Endothelial cell of umbilical vein (primary cell): ENCODE measurements at regions not wholly inside any gene's neighbourhood (a gene's known extent, or its start where the extent isn't known, plus 50 kb on each side); places are given as distances from the start of the nearest gene placed in this dataset.

Experiments used
- BruUV-seq: library from RNA; stranded (reverse); fragments of 400-500 nt; replicated peaks from 2 replicates; lab custom pipeline; 2021; lab: Mats Ljungman, UMichigan
- CTCF ChIA-PET: fragments of 300-600, 350-600 bp; sonication (Branson Sonifier 250); formaldehyde crosslinking; loops from one replicate; lab custom pipeline; 2021; ENCODE audit warnings: antibody characterized with exemption, inconsistent platforms; lab: Charles Lee
- POLR2A ChIA-PET: fragments of 300-600, 350-600 bp; sonication (Branson Sonifier 250); formaldehyde crosslinking; loops from one replicate; lab custom pipeline; 2021; ENCODE audit warnings: antibody characterized with exemption, inconsistent platforms; lab: Charles Lee
- DNase-seq: peaks from one replicate; pipeline ENCODE4 v3.0.0-alpha.2; 2011; ENCODE audit warnings: low read depth, low spot score
- FAIRE-seq: peaks from 2 replicates; lab custom pipeline; 2011; peaks lifted over from hg19 to GRCh38; lab: Jason Lieb, UNC
- H2AFZ ChIP-seq: 2 replicates; pipeline ENCODE4 v1.6.0; 2012; ENCODE audit warnings: low read depth, low read length, control low read depth, inconsistent platforms
- H3K27ac ChIP-seq: 2 replicates; pipeline ENCODE4 v1.5.1; 2011; ENCODE audit warnings: low read depth, mild to moderate bottlenecking, control low read depth, low read length, moderate library complexity; ENCODE audit not compliant: insufficient read depth
- H3K27me3 ChIP-seq, 2 experiments: 2 replicates each; pipeline versions ENCODE4 v1.6.0 to v1.6.1; 2011; ENCODE audit warnings: low read length in 2 of 2, mixed read lengths in 1 of 2; ENCODE audit not compliant: control insufficient read depth in 2 of 2, insufficient read depth in 2 of 2
- H3K36me3 ChIP-seq, 2 experiments: 2 replicates in 1 of 2; 3 replicates in 1 of 2; pipeline ENCODE4 v1.5.1; 2011; ENCODE audit warnings: low read length in 2 of 2, mild to moderate bottlenecking in 1 of 2, moderate library complexity in 1 of 2; ENCODE audit not compliant: control insufficient read depth in 2 of 2, insufficient read depth in 2 of 2; ENCODE audit errors: extremely low read depth in 1 of 2
- H3K4me1 ChIP-seq: 3 replicates; pipeline ENCODE4 v1.5.1; 2011; ENCODE audit warnings: mild to moderate bottlenecking, low read length; ENCODE audit not compliant: control insufficient read depth, insufficient read depth; ENCODE audit errors: extremely low read depth
- H3K4me2 ChIP-seq: 2 replicates; pipeline ENCODE4 v1.6.1; 2011; ENCODE audit warnings: low read length, control low read depth, mixed read lengths; ENCODE audit not compliant: insufficient read depth
- H3K4me3 ChIP-seq, 3 experiments: fragments of 200-600 bp in 1 of 3; sonication (generic), shearing (Covaris generic) in 1 of 3; replicated peaks in 1 of 3; 2 replicates each; pipeline ENCODE4 v1.5.1; 2011 to 2016; ENCODE audit warnings: control low read depth in 3 of 3, low read length in 3 of 3, mild to moderate bottlenecking in 2 of 3, inconsistent platforms in 1 of 3, low read depth in 1 of 3, moderate library complexity in 1 of 3; ENCODE audit not compliant: insufficient read depth in 1 of 3
- H3K79me2 ChIP-seq: 2 replicates; pipeline ENCODE4 v1.6.0; 2012; ENCODE audit warnings: low read length, inconsistent platforms; ENCODE audit not compliant: control insufficient read depth, insufficient read depth
- H3K9ac ChIP-seq: replicated peaks from 2 replicates; pipeline ENCODE3; 2011; ENCODE audit warnings: low read length, control low read depth; ENCODE audit not compliant: insufficient read depth; ENCODE audit errors: extremely low read depth
- H3K9me1 ChIP-seq: replicated peaks from 3 replicates; pipeline ENCODE4 v1.6.0; 2011; ENCODE audit warnings: mild to moderate bottlenecking, low read length; ENCODE audit not compliant: control insufficient read depth, insufficient read depth; ENCODE audit errors: extremely low read depth
- H3K9me3 ChIP-seq: replicated peaks from 2 replicates; pipeline ENCODE4 v1.5.1; 2012; ENCODE audit warnings: low read length, inconsistent platforms; ENCODE audit not compliant: control insufficient read depth, insufficient read depth
- H4K20me1 ChIP-seq: replicated peaks from 2 replicates; pipeline ENCODE3; 2011; ENCODE audit warnings: mild to moderate bottlenecking, low read length; ENCODE audit not compliant: control insufficient read depth, insufficient read depth; ENCODE audit errors: extremely low read depth
- EZH2 ChIP-seq: IDR thresholded peaks from 2 replicates; pipeline ENCODE4 v1.6.1; 2012; ENCODE audit warnings: borderline replicate concordance, low read depth, mild to moderate bottlenecking, moderate library complexity, low read length, inconsistent platforms; ENCODE audit not compliant: severe bottlenecking
- FOS ChIP-seq: IDR thresholded peaks from 2 replicates; pipeline ENCODE4 v1.6.1; 2011; ENCODE audit warnings: mild to moderate bottlenecking, low read length, moderate library complexity, borderline replicate concordance; ENCODE audit not compliant: insufficient read depth
- GATA2 ChIP-seq: IDR thresholded peaks from 2 replicates; pipeline ENCODE4 v1.7.0; 2011; ENCODE audit warnings: low read depth, mild to moderate bottlenecking, moderate library complexity, mixed read lengths, low read length; ENCODE audit not compliant: insufficient read length, insufficient read depth
- JUN ChIP-seq: IDR thresholded peaks from 2 replicates; pipeline ENCODE4 v1.6.1; 2011; ENCODE audit warnings: borderline replicate concordance, low read depth; ENCODE audit not compliant: insufficient read length, insufficient read depth
- MYC ChIP-seq: IDR thresholded peaks from one replicate; pipeline ENCODE4 v1.6.1; 2011; ENCODE audit warnings: mild to moderate bottlenecking, low read depth, low read length
- POLR2A ChIP-seq: IDR thresholded peaks from 2 replicates; pipeline ENCODE4 v1.6.1; 2012; ENCODE audit warnings: low read depth, mild to moderate bottlenecking, control low read depth, low read length
- POLR2AphosphoS5 ChIP-seq: IDR thresholded peaks from 2 replicates; pipeline ENCODE4 v1.6.1; 2012; ENCODE audit warnings: low read depth, mild to moderate bottlenecking, control low read depth, low read length, moderate library complexity; ENCODE audit not compliant: insufficient read depth
- dilution Hi-C: fragments of 300-500 bp; cut with MboI; formaldehyde crosslinking; loops from one replicate; pipeline ENCODE4 v1.15.0; 2019; ENCODE audit warnings: low sequenced_read_pairs; ENCODE audit not compliant: extremely low pct_ligation_motif_present
- intact Hi-C: fragments of 100-400 bp; cut with micrococcal nuclease; formaldehyde crosslinking; loops from one replicate; pipeline ENCODE4 v1.10.0; 2022
- TF ChIP-seq, protein P1 (sequence below): IDR thresholded peaks from 2 replicates; pipeline ENCODE4 v1.6.1; 2011; ENCODE audit not compliant: insufficient read depth, insufficient read length
- TF ChIP-seq, protein P2 (sequence below), 2 donors: IDR thresholded peaks; 1 replicate in 1 of 2; 2 replicates in 1 of 2; pipeline ENCODE4 v1.5.1; 2011; ENCODE audit warnings: low read length in 2 of 2, mild to moderate bottlenecking in 2 of 2, moderate library complexity in 2 of 2, control low read depth in 1 of 2, inconsistent platforms in 1 of 2, low read depth in 1 of 2; ENCODE audit not compliant: insufficient read depth in 1 of 2; ENCODE audit errors: extremely low read depth in 1 of 2

DNA sequence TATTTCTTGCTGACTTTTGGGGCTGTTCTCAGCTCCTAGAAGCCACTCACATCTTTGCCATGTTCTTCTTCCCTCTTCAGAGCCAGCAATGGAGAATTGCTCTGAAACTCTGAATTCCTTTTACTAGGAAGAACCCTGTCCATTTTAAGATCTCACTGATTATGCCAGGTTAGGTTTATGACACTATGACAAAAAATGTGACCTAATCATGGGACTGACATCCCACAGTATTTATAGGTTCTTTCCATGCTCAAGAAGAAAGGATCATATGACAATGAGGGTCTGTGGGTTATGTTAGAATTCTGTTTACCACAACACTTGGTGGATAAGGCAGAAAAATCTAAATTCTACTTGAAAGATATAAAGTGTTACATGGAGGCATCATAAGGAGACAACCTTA lies 263.3 kb upstream of the CITED2 start:
- no peak overlapping the region for H2AFZ ChIP-seq
- H4K20me1 ChIP-seq: no peaks in the 10 kb centered on the region
- CTCF ChIA-PET: no interaction called here
- H3K4me1 ChIP-seq: no peaks in the 10 kb centered on the region
- POLR2A ChIA-PET: no interaction called here
- intact Hi-C loops (no loop called here), dilution Hi-C loops (no loop called here)
- H3K36me3 ChIP-seq: no peaks in the 10 kb centered on the region
- DNase-seq: no peak
- no peak overlapping the region for H3K4me3 ChIP-seq
- no peaks in the 10 kb centered on the region for H3K9me3 ChIP-seq
- no peak overlapping the region for H3K4me2 ChIP-seq
- TF ChIP-seq GATA2 (no peak), JUN (no peak), FOS (no peak)
- TF ChIP-seq, protein P1, sequence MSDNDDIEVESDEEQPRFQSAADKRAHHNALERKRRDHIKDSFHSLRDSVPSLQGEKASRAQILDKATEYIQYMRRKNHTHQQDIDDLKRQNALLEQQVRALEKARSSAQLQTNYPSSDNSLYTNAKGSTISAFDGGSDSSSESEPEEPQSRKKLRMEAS: no peak
- no peaks in the 10 kb centered on the region for H3K79me2 ChIP-seq
- H3K27ac ChIP-seq: no peak overlapping the region
- no peak for FAIRE-seq
- H3K9ac ChIP-seq: no peak overlapping the region
- H3K9me1 ChIP-seq: no peaks in the 10 kb centered on the region
- BruUV-seq: no TSS peak
- no peaks in the 10 kb centered on the region for H3K27me3 ChIP-seq

DNA sequence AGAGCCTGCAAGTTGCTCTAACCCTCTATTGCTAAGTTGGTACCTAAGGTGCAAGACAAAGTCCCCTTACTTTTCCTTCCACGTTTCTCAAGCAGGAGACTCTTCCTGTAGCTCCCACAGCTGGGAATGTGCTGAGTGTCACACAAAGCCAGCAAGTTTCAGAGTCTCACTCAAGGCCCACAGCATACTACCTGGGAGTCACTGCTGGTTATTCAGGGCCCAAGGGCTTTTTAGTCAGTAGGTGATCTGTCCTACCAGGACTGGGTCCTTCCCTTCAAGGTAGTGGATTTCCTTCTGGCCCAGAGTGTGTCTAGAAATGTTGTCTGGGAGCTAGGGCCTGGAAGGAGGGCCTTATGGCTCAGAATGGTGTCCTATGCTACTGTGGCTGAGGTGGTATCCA lies 261.9 kb upstream of the CITED2 start:
- CTCF ChIA-PET: no interaction called here
- intact Hi-C loops (no loop called here), dilution Hi-C loops (no loop called here)
- Histone ChIP-seq H3K36me3 (no peaks in the 10 kb centered on the region), H3K9me3 (no peaks in the 10 kb centered on the region), H3K4me2 (no peak overlapping the region), H3K9ac (no peak overlapping the region), H3K27me3 (no peaks in the 10 kb centered on the region), H3K27ac (no peak overlapping the region), H3K9me1 (no peaks in the 10 kb centered on the region), H4K20me1 (no peaks in the 10 kb centered on the region), H2AFZ (no peak overlapping the region), H3K79me2 (no peaks in the 10 kb centered on the region), H3K4me1 (no peaks in the 10 kb centered on the region), H3K4me3 (no peak overlapping the region)
- FAIRE-seq: no peak
- POLR2A ChIA-PET: no interaction called here
- no TSS peak for BruUV-seq
- no peak for DNase-seq
- TF ChIP-seq FOS (no peak), MYC (no peak), EZH2 (no peak), JUN (no peak), GATA2 (no peak), POLR2A (no peak), POLR2AphosphoS5 (no peak)
- TF ChIP-seq, protein P2, sequence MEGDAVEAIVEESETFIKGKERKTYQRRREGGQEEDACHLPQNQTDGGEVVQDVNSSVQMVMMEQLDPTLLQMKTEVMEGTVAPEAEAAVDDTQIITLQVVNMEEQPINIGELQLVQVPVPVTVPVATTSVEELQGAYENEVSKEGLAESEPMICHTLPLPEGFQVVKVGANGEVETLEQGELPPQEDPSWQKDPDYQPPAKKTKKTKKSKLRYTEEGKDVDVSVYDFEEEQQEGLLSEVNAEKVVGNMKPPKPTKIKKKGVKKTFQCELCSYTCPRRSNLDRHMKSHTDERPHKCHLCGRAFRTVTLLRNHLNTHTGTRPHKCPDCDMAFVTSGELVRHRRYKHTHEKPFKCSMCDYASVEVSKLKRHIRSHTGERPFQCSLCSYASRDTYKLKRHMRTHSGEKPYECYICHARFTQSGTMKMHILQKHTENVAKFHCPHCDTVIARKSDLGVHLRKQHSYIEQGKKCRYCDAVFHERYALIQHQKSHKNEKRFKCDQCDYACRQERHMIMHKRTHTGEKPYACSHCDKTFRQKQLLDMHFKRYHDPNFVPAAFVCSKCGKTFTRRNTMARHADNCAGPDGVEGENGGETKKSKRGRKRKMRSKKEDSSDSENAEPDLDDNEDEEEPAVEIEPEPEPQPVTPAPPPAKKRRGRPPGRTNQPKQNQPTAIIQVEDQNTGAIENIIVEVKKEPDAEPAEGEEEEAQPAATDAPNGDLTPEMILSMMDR (IDR thresholded peaks at IDR 0.05; ENCODE audit: extremely low read depth in 1 of 2, insufficient read depth in 1 of 2, low read depth in 1 of 2, low read length in 2 of 2): no peak
- TF ChIP-seq, protein P1: no peak
